WTC11 (cell line): ENCODE measurements at regions not wholly inside any gene's neighbourhood (a gene's known extent, or its start where the extent isn't known, plus 50 kb on each side); places are given as distances from the start of the nearest gene placed in this dataset.

Experiments used
- ATAC-seq: fragments of 200-7000 bp; cut with Tn5 transposase; 2 replicates; pipeline ENCODE4 v1.10.0; 2021; ENCODE audit warnings: mild to moderate bottlenecking, moderate library complexity
- CTCF ChIA-PET: fragments of 300-600 bp; sonication (Branson Sonifier 250); formaldehyde crosslinking; loops from one replicate; lab custom pipeline; 2021; ENCODE audit warnings: antibody characterized with exemption; lab: Charles Lee
- POLR2A ChIA-PET: fragments of 350-600 bp; sonication (Branson Sonifier 250); formaldehyde crosslinking; loops from one replicate; lab custom pipeline; 2021; ENCODE audit warnings: antibody characterized with exemption; lab: Charles Lee
- DNase-seq: peaks from one replicate; pipeline ENCODE4 v3.0.0; 2021; ENCODE audit warnings: low spot score
- H3K27ac Mint-ChIP-seq: 2 replicates; pipeline ENCODE4 v1.8.0; 2021; ENCODE audit warnings: mixed read lengths
- H3K27me3 Mint-ChIP-seq: 2 replicates; pipeline ENCODE4 v1.8.0; 2021; ENCODE audit warnings: low read depth, mild to moderate bottlenecking, moderate library complexity, mixed read lengths
- H3K36me3 Mint-ChIP-seq: 2 replicates; pipeline ENCODE4 v1.8.0; 2021; ENCODE audit warnings: mixed read lengths
- H3K4me1 Mint-ChIP-seq: 2 replicates; pipeline ENCODE4 v1.8.0; 2022; ENCODE audit warnings: mixed read lengths
- H3K4me3 Mint-ChIP-seq: 2 replicates; pipeline ENCODE4 v1.8.0; 2021; ENCODE audit warnings: mild to moderate bottlenecking, moderate library complexity, mixed read lengths
- H3K9me3 Mint-ChIP-seq: 2 replicates; pipeline ENCODE4 v1.8.0; 2021; ENCODE audit warnings: mixed read lengths
- E2F5 ChIP-seq: sonication (generic); formaldehyde crosslinking; IDR thresholded peaks from 2 replicates; pipeline ENCODE4 v1.8.1; 2022; ENCODE audit warnings: mild to moderate bottlenecking, moderate library complexity, missing genetic modification reagents
- ERG ChIP-seq: fragments of 250-450 bp; sonication (Bioruptor Pico); IDR thresholded peaks from 2 replicates; pipeline ENCODE4 v1.8.0; 2021; ENCODE audit warnings: mild to moderate bottlenecking
- FOXP1 ChIP-seq: sonication (generic); formaldehyde crosslinking; IDR thresholded peaks from 2 replicates; pipeline ENCODE4 v1.8.0; 2022; ENCODE audit warnings: missing genetic modification reagents, mild to moderate bottlenecking, moderate library complexity, borderline replicate concordance
- JAZF1 ChIP-seq: fragments of 250-450 bp; sonication (Bioruptor Pico); IDR thresholded peaks from 2 replicates; pipeline ENCODE4 v1.9.0; 2021; ENCODE audit warnings: moderate library complexity, mild to moderate bottlenecking, inconsistent platforms
- JUN ChIP-seq: sonication (generic); formaldehyde crosslinking; IDR thresholded peaks from 2 replicates; pipeline ENCODE4 v1.8.0; 2023; ENCODE audit warnings: mild to moderate bottlenecking, missing genetic modification reagents
- NFATC4 ChIP-seq: fragments of 250-450 bp; sonication (Bioruptor Pico); IDR thresholded peaks from 2 replicates; pipeline ENCODE4 v1.9.0; 2021; ENCODE audit warnings: mild to moderate bottlenecking
- SMAD3 ChIP-seq: sonication (generic); formaldehyde crosslinking; IDR thresholded peaks from 2 replicates; pipeline ENCODE4 v1.8.0; 2022; ENCODE audit warnings: missing genetic modification reagents, mild to moderate bottlenecking, borderline replicate concordance
- SP1 ChIP-seq: sonication (generic); formaldehyde crosslinking; conservative IDR thresholded peaks from 2 replicates; pipeline ENCODE4 v1.8.1; 2022; ENCODE audit warnings: missing genetic modification reagents
- STAT6 ChIP-seq: sonication (generic); formaldehyde crosslinking; conservative IDR thresholded peaks from 2 replicates; pipeline ENCODE4 v1.8.1; 2023; ENCODE audit warnings: mild to moderate bottlenecking, low read depth, missing genetic modification reagents, moderate library complexity
- ZBTB21 ChIP-seq: sonication (generic); formaldehyde crosslinking; IDR thresholded peaks from 2 replicates; pipeline ENCODE4 v1.8.1; 2023; ENCODE audit warnings: mild to moderate bottlenecking, missing genetic modification reagents, borderline replicate concordance
- ZNF396 ChIP-seq: fragments of 250-450 bp; sonication (Bioruptor Pico); IDR thresholded peaks from 2 replicates; pipeline ENCODE4 v1.8.0; 2021; ENCODE audit warnings: mild to moderate bottlenecking, moderate library complexity, borderline replicate concordance
- ZNF425 ChIP-seq: fragments of 250-450 bp; sonication (Bioruptor Pico); conservative IDR thresholded peaks from 2 replicates; pipeline ENCODE4 v1.9.0; 2021; ENCODE audit warnings: mild to moderate bottlenecking
- TF ChIP-seq, protein P1 (sequence below): sonication (generic); formaldehyde crosslinking; IDR thresholded peaks from 2 replicates; pipeline ENCODE4 v1.8.0; 2023; ENCODE audit warnings: missing genetic modification reagents
- TF ChIP-seq, protein P2 (sequence below): fragments of 250-450 bp; sonication (Bioruptor Pico); IDR thresholded peaks from 2 replicates; pipeline ENCODE4 v1.9.0; 2021; ENCODE audit warnings: mild to moderate bottlenecking
- TF ChIP-seq, protein P3 (sequence below): sonication (generic); formaldehyde crosslinking; IDR thresholded peaks from 2 replicates; pipeline ENCODE4 v1.8.1; 2023; ENCODE audit warnings: mild to moderate bottlenecking, moderate library complexity, missing genetic modification reagents
- TF ChIP-seq, protein P4 (sequence below): sonication (generic); formaldehyde crosslinking; IDR thresholded peaks from 2 replicates; pipeline ENCODE4 v1.8.1; 2023; ENCODE audit warnings: mild to moderate bottlenecking, missing genetic modification reagents

DNA sequence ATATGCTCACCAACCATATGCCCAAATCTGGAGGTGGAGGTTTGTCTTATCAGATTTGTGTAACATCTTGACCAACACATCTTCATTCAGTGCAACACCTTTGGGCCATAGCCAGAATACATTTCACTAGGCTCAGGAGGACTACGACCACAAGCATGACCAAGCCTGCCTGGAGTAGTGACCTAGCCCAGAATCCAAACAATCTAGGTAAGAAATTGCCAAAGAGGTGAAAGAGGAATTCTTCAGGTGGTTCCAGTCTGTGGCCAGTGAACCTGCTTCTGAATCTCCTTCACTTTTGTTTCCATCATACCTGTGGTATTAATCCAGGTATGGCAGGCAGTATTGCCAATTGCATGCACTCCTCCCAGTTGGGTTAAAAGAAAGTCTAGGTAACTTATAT lies 112.8 kb upstream of the RAB18 start:
- H3K4me3 Mint-ChIP-seq, result no peak overlapping the region
- peaks cover 6% of the 10 kb centered on the region; the same call in 1 of the 2 replicates for H3K27me3 Mint-ChIP-seq
- H3K4me1 Mint-ChIP-seq, result peaks cover 18% of the 10 kb centered on the region
- ChIA-PET POLR2A (no interaction called here), CTCF (no interaction called here)
- peaks cover 7% of the 10 kb centered on the region; the same call in 1 of the 2 replicates for H3K36me3 Mint-ChIP-seq
- ATAC-seq (no peak), DNase-seq (no peak)
- H3K9me3 Mint-ChIP-seq, result peaks cover 31% of the 10 kb centered on the region
- no peak for TF ChIP-seq JAZF1 (CRISPR knock-in tag)
- TF ChIP-seq, protein P1, sequence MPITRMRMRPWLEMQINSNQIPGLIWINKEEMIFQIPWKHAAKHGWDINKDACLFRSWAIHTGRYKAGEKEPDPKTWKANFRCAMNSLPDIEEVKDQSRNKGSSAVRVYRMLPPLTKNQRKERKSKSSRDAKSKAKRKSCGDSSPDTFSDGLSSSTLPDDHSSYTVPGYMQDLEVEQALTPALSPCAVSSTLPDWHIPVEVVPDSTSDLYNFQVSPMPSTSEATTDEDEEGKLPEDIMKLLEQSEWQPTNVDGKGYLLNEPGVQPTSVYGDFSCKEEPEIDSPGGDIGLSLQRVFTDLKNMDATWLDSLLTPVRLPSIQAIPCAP (CRISPR knock-in tag), result no peak
- H3K27ac Mint-ChIP-seq, result no peak overlapping the region

DNA sequence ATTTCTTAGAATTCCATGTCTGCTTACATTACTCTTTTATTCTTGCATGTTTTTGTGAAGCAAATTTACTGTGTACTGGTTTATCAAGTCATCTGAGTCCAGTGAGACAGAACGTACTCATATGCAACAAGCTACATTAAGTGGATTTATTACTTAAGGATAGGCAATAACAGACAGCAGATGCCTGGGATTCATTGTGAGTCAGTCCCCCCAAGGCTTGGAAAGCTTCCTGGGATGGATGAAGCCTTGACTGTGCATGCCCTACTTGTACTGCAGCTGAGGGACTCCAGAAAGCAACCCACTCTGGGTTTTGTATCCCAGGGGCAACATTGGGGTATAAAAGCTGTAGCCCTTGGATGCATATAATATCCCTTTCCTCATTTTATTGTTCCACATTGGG lies 113.4 kb upstream of the RAB18 start:
- CTCF ChIA-PET, result no interaction called here
- H3K4me1 Mint-ChIP-seq, result peaks cover 18% of the 10 kb centered on the region
- peaks cover 7% of the 10 kb centered on the region; the same call in 1 of the 2 replicates for H3K36me3 Mint-ChIP-seq
- POLR2A ChIA-PET, result no interaction called here
- no peak overlapping the region for H3K27ac Mint-ChIP-seq
- H3K4me3 Mint-ChIP-seq, result no peak overlapping the region
- ATAC-seq (no peak), DNase-seq (no peak)
- peaks cover 6% of the 10 kb centered on the region; the same call in 1 of the 2 replicates for H3K27me3 Mint-ChIP-seq
- peaks cover 31% of the 10 kb centered on the region for H3K9me3 Mint-ChIP-seq
- TF ChIP-seq NFATC4 (CRISPR knock-in tag) (no peak), SP1 (CRISPR knock-in tag) (no peak), FOXP1 (CRISPR knock-in tag) (no peak), ZBTB21 (CRISPR knock-in tag) (no peak), ZNF396 (no peak), ERG (CRISPR knock-in tag) (no peak), E2F5 (no peak), SMAD3 (CRISPR knock-in tag) (no peak), JUN (CRISPR knock-in tag) (no peak), ZNF425 (CRISPR knock-in tag) (no peak), STAT6 (CRISPR knock-in tag) (no peak)
- TF ChIP-seq, protein P1 (CRISPR knock-in tag), result no peak
- TF ChIP-seq, protein P2, sequence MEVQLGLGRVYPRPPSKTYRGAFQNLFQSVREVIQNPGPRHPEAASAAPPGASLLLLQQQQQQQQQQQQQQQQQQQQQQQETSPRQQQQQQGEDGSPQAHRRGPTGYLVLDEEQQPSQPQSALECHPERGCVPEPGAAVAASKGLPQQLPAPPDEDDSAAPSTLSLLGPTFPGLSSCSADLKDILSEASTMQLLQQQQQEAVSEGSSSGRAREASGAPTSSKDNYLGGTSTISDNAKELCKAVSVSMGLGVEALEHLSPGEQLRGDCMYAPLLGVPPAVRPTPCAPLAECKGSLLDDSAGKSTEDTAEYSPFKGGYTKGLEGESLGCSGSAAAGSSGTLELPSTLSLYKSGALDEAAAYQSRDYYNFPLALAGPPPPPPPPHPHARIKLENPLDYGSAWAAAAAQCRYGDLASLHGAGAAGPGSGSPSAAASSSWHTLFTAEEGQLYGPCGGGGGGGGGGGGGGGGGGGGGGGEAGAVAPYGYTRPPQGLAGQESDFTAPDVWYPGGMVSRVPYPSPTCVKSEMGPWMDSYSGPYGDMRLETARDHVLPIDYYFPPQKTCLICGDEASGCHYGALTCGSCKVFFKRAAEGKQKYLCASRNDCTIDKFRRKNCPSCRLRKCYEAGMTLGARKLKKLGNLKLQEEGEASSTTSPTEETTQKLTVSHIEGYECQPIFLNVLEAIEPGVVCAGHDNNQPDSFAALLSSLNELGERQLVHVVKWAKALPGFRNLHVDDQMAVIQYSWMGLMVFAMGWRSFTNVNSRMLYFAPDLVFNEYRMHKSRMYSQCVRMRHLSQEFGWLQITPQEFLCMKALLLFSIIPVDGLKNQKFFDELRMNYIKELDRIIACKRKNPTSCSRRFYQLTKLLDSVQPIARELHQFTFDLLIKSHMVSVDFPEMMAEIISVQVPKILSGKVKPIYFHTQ (CRISPR knock-in tag), result no peak
- TF ChIP-seq, protein P3, sequence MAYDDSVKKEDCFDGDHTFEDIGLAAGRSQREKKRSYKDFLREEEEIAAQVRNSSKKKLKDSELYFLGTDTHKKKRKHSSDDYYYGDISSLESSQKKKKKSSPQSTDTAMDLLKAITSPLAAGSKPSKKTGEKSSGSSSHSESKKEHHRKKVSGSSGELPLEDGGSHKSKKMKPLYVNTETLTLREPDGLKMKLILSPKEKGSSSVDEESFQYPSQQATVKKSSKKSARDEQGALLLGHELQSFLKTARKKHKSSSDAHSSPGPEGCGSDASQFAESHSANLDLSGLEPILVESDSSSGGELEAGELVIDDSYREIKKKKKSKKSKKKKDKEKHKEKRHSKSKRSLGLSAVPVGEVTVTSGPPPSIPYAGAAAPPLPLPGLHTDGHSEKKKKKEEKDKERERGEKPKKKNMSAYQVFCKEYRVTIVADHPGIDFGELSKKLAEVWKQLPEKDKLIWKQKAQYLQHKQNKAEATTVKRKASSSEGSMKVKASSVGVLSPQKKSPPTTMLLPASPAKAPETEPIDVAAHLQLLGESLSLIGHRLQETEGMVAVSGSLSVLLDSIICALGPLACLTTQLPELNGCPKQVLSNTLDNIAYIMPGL, result no peak
- TF ChIP-seq, protein P4, sequence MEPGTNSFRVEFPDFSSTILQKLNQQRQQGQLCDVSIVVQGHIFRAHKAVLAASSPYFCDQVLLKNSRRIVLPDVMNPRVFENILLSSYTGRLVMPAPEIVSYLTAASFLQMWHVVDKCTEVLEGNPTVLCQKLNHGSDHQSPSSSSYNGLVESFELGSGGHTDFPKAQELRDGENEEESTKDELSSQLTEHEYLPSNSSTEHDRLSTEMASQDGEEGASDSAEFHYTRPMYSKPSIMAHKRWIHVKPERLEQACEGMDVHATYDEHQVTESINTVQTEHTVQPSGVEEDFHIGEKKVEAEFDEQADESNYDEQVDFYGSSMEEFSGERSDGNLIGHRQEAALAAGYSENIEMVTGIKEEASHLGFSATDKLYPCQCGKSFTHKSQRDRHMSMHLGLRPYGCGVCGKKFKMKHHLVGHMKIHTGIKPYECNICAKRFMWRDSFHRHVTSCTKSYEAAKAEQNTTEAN, result no peak
